Thyroid gland (tissue), 4 donors: ENCODE measurements at regions not wholly inside any gene's neighbourhood (a gene's known extent, or its start where the extent isn't known, plus 50 kb on each side); places are given as distances from the start of the nearest gene placed in this dataset.

Experiments
- CTCF ChIP-seq, 6 experiments: fragments of 200-600 bp in 3 of 6; fragments of 450-650 bp in 3 of 6; sonication (generic) in 3 of 6; IDR thresholded peaks; one replicate each; pipeline ENCODE4 v1.5.1; 2016 to 2019; ENCODE audit warnings: antibody characterized with exemption in 6 of 6, mild to moderate bottlenecking in 2 of 6, inconsistent platforms in 1 of 6, moderate library complexity in 1 of 6
- POLR2A ChIP-seq, 2 donors: fragments of 450-650 bp; IDR thresholded peaks; one replicate each; pipeline ENCODE4 v1.6.1; 2017; ENCODE audit warnings: antibody characterized with exemption in 2 of 2, mild to moderate bottlenecking in 2 of 2, moderate library complexity in 1 of 2

GRCh38 chr4:26144526-26145155 lies 176.2 kb upstream of the RBPJ start:
- TF ChIP-seq CTCF (IDR thresholded peaks at IDR 0.05) (no peak), POLR2A (IDR thresholded peaks at IDR 0.05) (no peak)
